OCI-LY1 (cell line): ENCODE measurements at regions not wholly inside any gene's neighbourhood (a gene's known extent, or its start where the extent isn't known, plus 50 kb on each side); places are given as distances from the start of the nearest gene placed in this dataset.

Experiments used
- H2AFZ ChIP-seq: fragments of 200-600 bp; sonication (generic), shearing (Covaris generic); 2 replicates; pipeline ENCODE4 v1.6.0; 2014; ENCODE audit warnings: antibody characterized with exemption, mild to moderate bottlenecking, low read length
- H3F3A ChIP-seq: fragments of 200-600 bp; sonication (generic), shearing (Covaris generic); 2 replicates; pipeline ENCODE4 v1.6.0; 2014; ENCODE audit warnings: mild to moderate bottlenecking, antibody characterized with exemption, low read length, moderate library complexity; ENCODE audit not compliant: insufficient read depth
- H3K27ac ChIP-seq: fragments of 200-600 bp; sonication (generic); 2 replicates; pipeline ENCODE4 v1.5.1; 2014; ENCODE audit warnings: low read length, mixed run types, mild to moderate bottlenecking, low read depth; ENCODE audit not compliant: poor library complexity, severe bottlenecking
- H3K27me3 ChIP-seq: fragments of 200-600 bp; sonication (generic); 2 replicates; pipeline ENCODE4 v1.6.0; 2014; ENCODE audit warnings: antibody characterized with exemption, mild to moderate bottlenecking, low read length, moderate library complexity; ENCODE audit not compliant: insufficient read depth
- H3K36me3 ChIP-seq: fragments of 200-600 bp; sonication (generic); 2 replicates; pipeline ENCODE4 v1.6.1; 2014; ENCODE audit warnings: mild to moderate bottlenecking, antibody characterized with exemption, low read length, moderate library complexity, mixed read lengths; ENCODE audit not compliant: insufficient read depth
- H3K4me1 ChIP-seq: fragments of 200-600 bp; sonication (generic); 2 replicates; pipeline ENCODE4 v1.5.1; 2014; ENCODE audit warnings: mild to moderate bottlenecking, low read length, moderate library complexity; ENCODE audit not compliant: insufficient read depth, severe bottlenecking
- H3K4me2 ChIP-seq: fragments of 200-600 bp; sonication (generic), shearing (Covaris generic); 2 replicates; pipeline ENCODE4 v1.6.1; 2014; ENCODE audit warnings: low read length
- H3K4me3 ChIP-seq: fragments of 200-600 bp; sonication (generic); 2 replicates; pipeline ENCODE4 v1.5.1; 2014; ENCODE audit warnings: low read length, low read depth, mild to moderate bottlenecking, mixed read lengths; ENCODE audit not compliant: poor library complexity, severe bottlenecking
- H3K79me2 ChIP-seq: fragments of 200-600 bp; shearing (Covaris generic); 2 replicates; pipeline ENCODE4 v1.6.1; 2016; ENCODE audit warnings: mixed run types, low read length, mixed read lengths; ENCODE audit not compliant: insufficient read depth
- H3K9ac ChIP-seq: fragments of 200-600 bp; sonication (generic), shearing (Covaris generic); 2 replicates; pipeline ENCODE4 v1.6.1; 2014; ENCODE audit warnings: mild to moderate bottlenecking, low read length, mixed read lengths
- H3K9me2 ChIP-seq: fragments of 200-600 bp; sonication (generic), shearing (Covaris generic); 2 replicates; pipeline ENCODE4 v1.6.1; 2014; ENCODE audit warnings: low read depth, mild to moderate bottlenecking, low read length, mixed read lengths
- H3K9me3 ChIP-seq: fragments of 200-600 bp; shearing (Covaris generic); 2 replicates; pipeline ENCODE4 v1.6.1; 2014; ENCODE audit warnings: low read length, mixed read lengths
- H4K20me1 ChIP-seq: fragments of 200-600 bp; sonication (generic), shearing (Covaris generic); 2 replicates; pipeline ENCODE4 v1.6.0; 2016; ENCODE audit warnings: mild to moderate bottlenecking, low read length; ENCODE audit not compliant: insufficient read depth
- EZH2 ChIP-seq: fragments of 200-600 bp; sonication (generic), shearing (Covaris generic); IDR thresholded peaks from 2 replicates; pipeline ENCODE4 v1.8.0; 2017; ENCODE audit warnings: borderline replicate concordance, mixed run types, mild to moderate bottlenecking, antibody characterized with exemption, low read length, moderate library complexity, mixed read lengths
- TF ChIP-seq, protein P1 (sequence below): fragments of 200-600 bp; sonication (generic), shearing (Covaris generic); IDR thresholded peaks from 2 replicates; pipeline ENCODE4 v1.5.1; 2017; ENCODE audit warnings: mild to moderate bottlenecking, antibody characterized with exemption, low read length, moderate library complexity, mixed read lengths

DNA sequence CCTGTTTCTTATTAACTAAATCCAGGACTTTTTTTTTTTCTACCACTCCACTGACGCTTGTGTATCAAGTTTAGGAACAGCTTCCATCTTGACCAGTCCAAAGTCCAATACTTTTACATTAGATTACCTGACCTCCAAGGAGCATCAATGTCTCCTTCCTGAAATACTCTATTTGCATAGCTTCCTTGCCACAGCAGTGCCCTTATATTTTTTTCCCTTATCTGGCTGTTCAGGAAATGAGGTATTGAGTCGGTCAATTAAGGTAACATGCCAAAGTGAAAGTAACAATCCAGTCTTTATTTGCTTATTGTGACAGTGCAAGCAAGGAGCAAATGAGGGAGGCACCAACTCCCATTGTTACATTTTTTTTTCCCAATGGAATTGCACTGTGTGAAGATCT, 730.8 kb upstream of the NDST4 start:
- no peak overlapping the region for H2AFZ ChIP-seq
- no peaks in the 10 kb centered on the region for H3K79me2 ChIP-seq
- H4K20me1 ChIP-seq: no peaks in the 10 kb centered on the region
- no peaks in the 10 kb centered on the region for H3K4me1 ChIP-seq
- no peak overlapping the region for H3K4me2 ChIP-seq
- TF ChIP-seq, protein P1, sequence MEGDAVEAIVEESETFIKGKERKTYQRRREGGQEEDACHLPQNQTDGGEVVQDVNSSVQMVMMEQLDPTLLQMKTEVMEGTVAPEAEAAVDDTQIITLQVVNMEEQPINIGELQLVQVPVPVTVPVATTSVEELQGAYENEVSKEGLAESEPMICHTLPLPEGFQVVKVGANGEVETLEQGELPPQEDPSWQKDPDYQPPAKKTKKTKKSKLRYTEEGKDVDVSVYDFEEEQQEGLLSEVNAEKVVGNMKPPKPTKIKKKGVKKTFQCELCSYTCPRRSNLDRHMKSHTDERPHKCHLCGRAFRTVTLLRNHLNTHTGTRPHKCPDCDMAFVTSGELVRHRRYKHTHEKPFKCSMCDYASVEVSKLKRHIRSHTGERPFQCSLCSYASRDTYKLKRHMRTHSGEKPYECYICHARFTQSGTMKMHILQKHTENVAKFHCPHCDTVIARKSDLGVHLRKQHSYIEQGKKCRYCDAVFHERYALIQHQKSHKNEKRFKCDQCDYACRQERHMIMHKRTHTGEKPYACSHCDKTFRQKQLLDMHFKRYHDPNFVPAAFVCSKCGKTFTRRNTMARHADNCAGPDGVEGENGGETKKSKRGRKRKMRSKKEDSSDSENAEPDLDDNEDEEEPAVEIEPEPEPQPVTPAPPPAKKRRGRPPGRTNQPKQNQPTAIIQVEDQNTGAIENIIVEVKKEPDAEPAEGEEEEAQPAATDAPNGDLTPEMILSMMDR: no peak
- TF ChIP-seq EZH2: no peak
- no peak overlapping the region for H3K4me3 ChIP-seq
- no peak overlapping the region for H3K27ac ChIP-seq
- no peaks in the 10 kb centered on the region for H3F3A ChIP-seq
- no peaks in the 10 kb centered on the region for H3K27me3 ChIP-seq
- H3K9ac ChIP-seq: no peak overlapping the region
- no peaks in the 10 kb centered on the region for H3K36me3 ChIP-seq
- no peaks in the 10 kb centered on the region for H3K9me3 ChIP-seq
- no peaks in the 10 kb centered on the region for H3K9me2 ChIP-seq

DNA sequence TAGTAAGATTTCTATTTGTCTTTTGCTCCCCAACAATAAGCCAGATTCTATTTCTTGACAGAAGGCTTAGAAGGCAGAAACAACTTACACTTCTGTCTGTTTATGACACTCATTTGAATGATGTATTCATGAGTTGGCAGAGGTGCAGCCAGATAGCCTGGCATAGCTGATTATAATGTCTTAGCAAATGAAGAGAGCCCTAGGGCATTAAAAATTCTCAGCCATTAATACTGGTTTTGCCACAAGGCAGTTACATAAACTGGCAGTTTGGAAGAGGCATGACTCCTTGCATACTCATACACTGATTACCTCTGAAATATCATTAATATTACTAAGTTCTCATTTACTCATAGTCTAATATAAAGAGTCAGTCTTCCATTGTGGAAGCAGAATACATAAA, 728.5 kb upstream of the NDST4 start:
- Histone ChIP-seq H3K4me2 (no peak overlapping the region), H3F3A (no peaks in the 10 kb centered on the region), H2AFZ (no peak overlapping the region), H3K4me3 (no peak overlapping the region), H3K9ac (no peak overlapping the region), H3K4me1 (no peaks in the 10 kb centered on the region), H4K20me1 (no peaks in the 10 kb centered on the region), H3K27ac (no peak overlapping the region), H3K27me3 (no peaks in the 10 kb centered on the region), H3K79me2 (no peaks in the 10 kb centered on the region), H3K9me2 (no peaks in the 10 kb centered on the region), H3K36me3 (no peaks in the 10 kb centered on the region), H3K9me3 (no peaks in the 10 kb centered on the region)
- no peak for TF ChIP-seq EZH2
- TF ChIP-seq, protein P1: no peak

DNA sequence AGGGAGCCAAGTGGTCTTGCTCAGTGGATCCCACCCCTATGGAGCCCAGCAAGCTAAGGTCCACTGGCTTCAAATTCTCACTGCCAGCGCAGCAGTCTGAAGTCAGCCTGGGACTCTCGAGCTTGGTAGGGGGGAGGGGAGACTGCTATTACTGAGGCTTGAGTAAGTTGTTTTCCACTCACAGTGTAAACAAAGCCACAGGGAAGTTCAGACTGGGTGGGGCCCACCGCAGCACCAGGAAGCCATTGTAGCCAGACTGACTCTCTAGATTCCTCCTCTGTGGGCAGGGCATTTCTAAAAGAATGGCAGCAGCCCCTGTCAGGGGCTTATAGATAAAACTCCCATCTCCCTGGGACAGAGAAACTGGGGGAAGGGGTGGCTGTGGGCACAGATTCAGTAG, 721.0 kb upstream of the NDST4 start:
- H3K4me1 ChIP-seq: no peaks in the 10 kb centered on the region
- H3K27me3 ChIP-seq: no peaks in the 10 kb centered on the region
- H3K9me2 ChIP-seq: no peaks in the 10 kb centered on the region
- H3K79me2 ChIP-seq: no peaks in the 10 kb centered on the region
- no peak overlapping the region for H3K9ac ChIP-seq
- H3K4me2 ChIP-seq: no peak overlapping the region
- no peak overlapping the region for H3K27ac ChIP-seq
- H2AFZ ChIP-seq: no peak overlapping the region
- no peaks in the 10 kb centered on the region for H3K9me3 ChIP-seq
- H3K36me3 ChIP-seq: no peaks in the 10 kb centered on the region
- H4K20me1 ChIP-seq: no peaks in the 10 kb centered on the region
- TF ChIP-seq EZH2: no peak
- TF ChIP-seq, protein P1: no peak
- H3F3A ChIP-seq: no peaks in the 10 kb centered on the region
- H3K4me3 ChIP-seq: no peak overlapping the region
